H9 (cell line): ENCODE measurements at regions not wholly inside any gene's neighbourhood (a gene's known extent, or its start where the extent isn't known, plus 50 kb on each side); places are given as distances from the start of the nearest gene placed in this dataset.

Experiments used
- DNase-seq: peaks from one replicate; pipeline ENCODE4 v3.0.0-alpha.2; 2017
- H2AFZ ChIP-seq: one replicate; pipeline ENCODE4 v1.6.1; 2013; ENCODE audit warnings: mild to moderate bottlenecking, low read length, control low read depth, moderate library complexity
- H2AK5ac ChIP-seq: 2 replicates; pipeline ENCODE4 v1.6.1; 2013; ENCODE audit warnings: low read length, control low read depth, mixed read lengths; ENCODE audit not compliant: insufficient read length
- H2BK120ac ChIP-seq: one replicate; pipeline ENCODE4 v1.6.1; 2013; ENCODE audit warnings: low read depth, mild to moderate bottlenecking, low read length, control low read depth, inconsistent platforms; ENCODE audit not compliant: poor library complexity, severe bottlenecking
- H2BK12ac ChIP-seq: 2 replicates; pipeline ENCODE4 v1.6.1; 2013; ENCODE audit warnings: low read length, control low read depth, mixed read lengths, low read depth; ENCODE audit not compliant: insufficient read length
- H2BK15ac ChIP-seq: 2 replicates; pipeline ENCODE4 v1.6.1; 2013; ENCODE audit warnings: low read depth, low read length, control low read depth
- H2BK20ac ChIP-seq: one replicate; pipeline ENCODE4 v1.6.1; 2013; ENCODE audit warnings: low read depth, mild to moderate bottlenecking, low read length, control low read depth, inconsistent platforms; ENCODE audit not compliant: poor library complexity, severe bottlenecking
- H2BK5ac ChIP-seq: 2 replicates; pipeline ENCODE4 v1.6.1; 2013; ENCODE audit warnings: low read length, control low read depth, mixed read lengths; ENCODE audit not compliant: insufficient read length
- H3K14ac ChIP-seq: 2 replicates; pipeline ENCODE4 v1.6.1; 2013; ENCODE audit warnings: low read length, control low read depth; ENCODE audit not compliant: insufficient read depth
- H3K18ac ChIP-seq: 2 replicates; pipeline ENCODE4 v1.6.1; 2013; ENCODE audit warnings: low read depth, mild to moderate bottlenecking, mixed read lengths, low read length, control low read depth; ENCODE audit not compliant: insufficient read length
- H3K23ac ChIP-seq: 2 replicates; pipeline ENCODE4 v1.6.1; 2013; ENCODE audit warnings: low read length, control low read depth, mixed read lengths, low read depth; ENCODE audit not compliant: insufficient read length
- H3K23me2 ChIP-seq: 2 replicates; pipeline ENCODE4 v1.6.1; 2013; ENCODE audit warnings: low read depth, mild to moderate bottlenecking, mixed read lengths, low read length, control low read depth; ENCODE audit not compliant: insufficient read length, poor library complexity, severe bottlenecking
- H3K27ac ChIP-seq: 2 replicates; pipeline ENCODE4 v1.5.1; 2013; ENCODE audit warnings: low read length, control low read depth, mixed read lengths, low read depth; ENCODE audit not compliant: insufficient read length
- H3K27me3 ChIP-seq: 2 replicates; pipeline ENCODE4 v1.6.1; 2013; ENCODE audit warnings: low read length, control low read depth, inconsistent platforms; ENCODE audit not compliant: insufficient read depth
- H3K4ac ChIP-seq: 2 replicates; pipeline ENCODE4 v1.6.1; 2013; ENCODE audit warnings: low read depth, mild to moderate bottlenecking, control low read depth, inconsistent platforms, low read length, moderate library complexity
- H3K4me1 ChIP-seq: 2 replicates; pipeline ENCODE4 v1.6.1; 2013; ENCODE audit warnings: low read length, control low read depth, inconsistent platforms; ENCODE audit not compliant: insufficient read depth
- H3K4me2 ChIP-seq: 2 replicates; pipeline ENCODE4 v1.6.1; 2013; ENCODE audit warnings: low read length, control low read depth, mixed read lengths; ENCODE audit not compliant: insufficient read length, insufficient read depth
- H3K56ac ChIP-seq: 2 replicates; pipeline ENCODE4 v1.6.1; 2013; ENCODE audit warnings: low read depth, mild to moderate bottlenecking, mixed read lengths, low read length, control low read depth; ENCODE audit not compliant: insufficient read length
- H3K79me1 ChIP-seq: 2 replicates; pipeline ENCODE4 v1.6.1; 2013; ENCODE audit warnings: low read depth, mild to moderate bottlenecking, moderate library complexity, low read length, control low read depth, inconsistent platforms; ENCODE audit not compliant: insufficient read depth, poor library complexity, severe bottlenecking
- H3K79me2 ChIP-seq: 2 replicates; pipeline ENCODE4 v1.6.1; 2013; ENCODE audit warnings: low read length, control low read depth, inconsistent platforms; ENCODE audit not compliant: insufficient read depth
- H3K9ac ChIP-seq: 2 replicates; pipeline ENCODE4 v1.6.1; 2013; ENCODE audit warnings: low read length, control low read depth, mixed read lengths; ENCODE audit not compliant: insufficient read length; ENCODE audit errors: extremely low read depth
- H3K9me3 ChIP-seq: one replicate; pipeline ENCODE4 v1.6.1; 2013; ENCODE audit warnings: low read depth, low read length, inconsistent platforms; ENCODE audit not compliant: control insufficient read depth
- H3T11ph ChIP-seq: one replicate; pipeline ENCODE4 v1.6.1; 2013; ENCODE audit warnings: mild to moderate bottlenecking, low read length, control low read depth, inconsistent platforms
- H4K20me1 ChIP-seq: one replicate; pipeline ENCODE4 v1.6.1; 2013; ENCODE audit not compliant: control insufficient read depth, insufficient read length, insufficient read depth
- H4K5ac ChIP-seq: 2 replicates; pipeline ENCODE4 v1.6.1; 2013; ENCODE audit warnings: low read depth, mild to moderate bottlenecking, mixed read lengths, low read length, control low read depth; ENCODE audit not compliant: insufficient read length
- H4K8ac ChIP-seq: replicated peaks from 2 replicates; pipeline ENCODE4 v1.6.1; 2013; ENCODE audit warnings: low read length, control low read depth, mixed read lengths, low read depth; ENCODE audit not compliant: insufficient read length
- H4K91ac ChIP-seq: 2 replicates; pipeline ENCODE4 v1.6.1; 2013; ENCODE audit warnings: low read depth, mild to moderate bottlenecking, moderate library complexity, mixed read lengths, low read length, control low read depth; ENCODE audit not compliant: insufficient read length
- H3K27ac Mint-ChIP-seq, 3 experiments: 2 replicates in 2 of 3; 3 replicates in 1 of 3; pipeline ENCODE4 v1.8.0; 2020 to 2021; ENCODE audit warnings: mixed read lengths in 3 of 3, mild to moderate bottlenecking in 1 of 3, moderate library complexity in 1 of 3
- H3K27me3 Mint-ChIP-seq: 2 replicates; pipeline ENCODE4 v1.8.0; 2021; ENCODE audit warnings: low read depth, mild to moderate bottlenecking, moderate library complexity, mixed read lengths
- H3K36me3 Mint-ChIP-seq, 3 experiments: 2 replicates in 2 of 3; 3 replicates in 1 of 3; pipeline ENCODE4 v1.8.0; 2020 to 2021; ENCODE audit warnings: low read depth in 3 of 3, mixed read lengths in 3 of 3; ENCODE audit not compliant: insufficient read depth in 1 of 3
- H3K4me1 Mint-ChIP-seq, 2 experiments: 2 replicates each; pipeline ENCODE4 v1.8.0; 2020; ENCODE audit warnings: mixed read lengths in 2 of 2
- H3K4me3 Mint-ChIP-seq, 2 experiments: 2 replicates in 1 of 2; 3 replicates in 1 of 2; pipeline ENCODE4 v1.8.0; 2020 to 2021; ENCODE audit warnings: mild to moderate bottlenecking in 2 of 2, mixed read lengths in 2 of 2, moderate library complexity in 1 of 2
- H3K9me3 Mint-ChIP-seq, 2 experiments: 2 replicates in 1 of 2; 3 replicates in 1 of 2; pipeline ENCODE4 v1.8.0; 2020; ENCODE audit warnings: mild to moderate bottlenecking in 2 of 2, mixed read lengths in 2 of 2, moderate library complexity in 1 of 2
- CTCF ChIP-seq: fragments of 200-600 bp; sonication (generic); conservative IDR thresholded peaks from 3 replicates; pipeline ENCODE4 v1.8.0; 2021; ENCODE audit warnings: antibody characterized with exemption, mild to moderate bottlenecking
- WGBS: extraction: QIAGEN DNeasy Blood & Tissue Kit; methylation state at CpG from one replicate; pipeline ENCODE4 v1.1.7; 2013; ENCODE audit warnings: missing lambda C conversion rate, low lambda C conversion rate, mixed read lengths; ENCODE audit not compliant: insufficient read length; ENCODE audit errors: extremely low coverage; 5-methylcytosine and 5-hydroxymethylcytosine counted together

GRCh38 chr3:167100200-167100599 lies 279.9 kb downstream of the ZBBX start:
- no peak overlapping the region for H2BK20ac ChIP-seq
- H2BK120ac ChIP-seq, result no peak overlapping the region
- no peak overlapping the region for H2BK12ac ChIP-seq
- H3K23ac ChIP-seq, result no peak overlapping the region
- no peaks in the 10 kb centered on the region for H3K27me3 ChIP-seq
- no peak overlapping the region for H4K5ac ChIP-seq
- H2BK5ac ChIP-seq, result no peak overlapping the region
- no peak overlapping the region for H3K27ac ChIP-seq
- H3K9me3 ChIP-seq, result no peaks in the 10 kb centered on the region
- no peak overlapping the region for H2AK5ac ChIP-seq
- no peak overlapping the region for H4K91ac ChIP-seq
- no CpG with 5 or more reads among the region's 2 CpGs for WGBS
- H3K9me3 Mint-ChIP-seq, result no peaks in the 10 kb centered on the region
- H3K79me1 ChIP-seq, result no peaks in the 10 kb centered on the region
- no peak overlapping the region for H3K9ac ChIP-seq
- no peak overlapping the region for H3K4ac ChIP-seq
- no peaks in the 10 kb centered on the region for H3K4me1 ChIP-seq
- no peak overlapping the region for H3T11ph ChIP-seq
- no peak overlapping the region for H2AFZ ChIP-seq
- H3K4me3 Mint-ChIP-seq, result no peak overlapping the region
- H3K27ac Mint-ChIP-seq, result no peak overlapping the region
- H3K27me3 Mint-ChIP-seq, result no peaks in the 10 kb centered on the region
- no peaks in the 10 kb centered on the region for H3K36me3 Mint-ChIP-seq
- H3K14ac ChIP-seq, result no peak overlapping the region
- no peak for DNase-seq
- no peak overlapping the region for H3K56ac ChIP-seq
- H4K20me1 ChIP-seq, result no peaks in the 10 kb centered on the region
- H3K4me2 ChIP-seq, result no peak overlapping the region
- H3K18ac ChIP-seq, result no peak overlapping the region
- H3K79me2 ChIP-seq, result no peaks in the 10 kb centered on the region
- no peak overlapping the region for H4K8ac ChIP-seq
- no peaks in the 10 kb centered on the region for H3K4me1 Mint-ChIP-seq
- no peaks in the 10 kb centered on the region for H3K23me2 ChIP-seq
- no peak overlapping the region for H2BK15ac ChIP-seq
- no peak for TF ChIP-seq CTCF
